Osteoblast (primary cell): ENCODE measurements at regions not wholly inside any gene's neighbourhood (a gene's known extent, or its start where the extent isn't known, plus 50 kb on each side); places are given as distances from the start of the nearest gene placed in this dataset.

Experiments
- DNase-seq: peaks from one replicate; pipeline ENCODE4 v3.0.0; 2011; ENCODE audit warnings: low spot score, mixed read lengths; ENCODE audit not compliant: insufficient read length; ENCODE audit errors: missing footprints
- H2AFZ ChIP-seq: 2 replicates; pipeline ENCODE4 v1.6.0; 2011; ENCODE audit warnings: mild to moderate bottlenecking, low read length
- H3K27ac ChIP-seq: 2 replicates; pipeline ENCODE4 v1.5.1; 2011; ENCODE audit warnings: mild to moderate bottlenecking, low read depth, low read length, moderate library complexity
- H3K27me3 ChIP-seq: 2 replicates; pipeline ENCODE4 v1.6.0; 2012; ENCODE audit warnings: mild to moderate bottlenecking, control low read depth, inconsistent platforms, low read length, moderate library complexity; ENCODE audit not compliant: insufficient read depth
- H3K36me3 ChIP-seq: 2 replicates; pipeline ENCODE4 v1.5.1; 2011; ENCODE audit warnings: mild to moderate bottlenecking, low read length, control low read depth, moderate library complexity; ENCODE audit not compliant: insufficient read depth
- H3K4me1 ChIP-seq: 2 replicates; pipeline ENCODE4 v1.5.1; 2011; ENCODE audit warnings: mild to moderate bottlenecking, low read length, control low read depth, moderate library complexity; ENCODE audit not compliant: insufficient read depth
- H3K4me2 ChIP-seq: 2 replicates; pipeline ENCODE4 v1.6.0; 2011; ENCODE audit warnings: mild to moderate bottlenecking, low read length; ENCODE audit not compliant: insufficient read depth
- H3K4me3 ChIP-seq: fragments of 200-600 bp; sonication (generic); 3 replicates; pipeline ENCODE4 v1.5.1; 2012; ENCODE audit warnings: mild to moderate bottlenecking, low read length, inconsistent platforms; ENCODE audit not compliant: insufficient read depth
- H3K79me2 ChIP-seq: 2 replicates; pipeline ENCODE4 v1.6.0; 2012; ENCODE audit warnings: mild to moderate bottlenecking, low read length, control low read depth, inconsistent platforms; ENCODE audit not compliant: insufficient read depth
- H3K9me3 ChIP-seq: 2 replicates; pipeline ENCODE4 v1.5.1; 2011; ENCODE audit warnings: low read depth, low read length, control low read depth
- H4K20me1 ChIP-seq: 2 replicates; pipeline ENCODE4 v1.6.0; 2012; ENCODE audit warnings: mild to moderate bottlenecking, low read length, control low read depth; ENCODE audit not compliant: insufficient read depth
- TF ChIP-seq, protein P1 (sequence below): IDR thresholded peaks from 2 replicates; pipeline ENCODE4 v1.5.1; 2011; ENCODE audit warnings: mild to moderate bottlenecking, low read depth, low read length, moderate library complexity; ENCODE audit errors: extremely low read depth

- Histone ChIP-seq H3K79me2 (no peaks in the 10 kb centered on the region), H2AFZ (no peak overlapping the region), H3K36me3 (no peaks in the 10 kb centered on the region), H3K4me1 (no peaks in the 10 kb centered on the region), H3K27ac (no peak overlapping the region), H3K4me3 (no peak overlapping the region), H3K4me2 (no peak overlapping the region), H4K20me1 (no peaks in the 10 kb centered on the region), H3K9me3 (no peaks in the 10 kb centered on the region), H3K27me3 (no peaks in the 10 kb centered on the region)
- TF ChIP-seq, protein P1, sequence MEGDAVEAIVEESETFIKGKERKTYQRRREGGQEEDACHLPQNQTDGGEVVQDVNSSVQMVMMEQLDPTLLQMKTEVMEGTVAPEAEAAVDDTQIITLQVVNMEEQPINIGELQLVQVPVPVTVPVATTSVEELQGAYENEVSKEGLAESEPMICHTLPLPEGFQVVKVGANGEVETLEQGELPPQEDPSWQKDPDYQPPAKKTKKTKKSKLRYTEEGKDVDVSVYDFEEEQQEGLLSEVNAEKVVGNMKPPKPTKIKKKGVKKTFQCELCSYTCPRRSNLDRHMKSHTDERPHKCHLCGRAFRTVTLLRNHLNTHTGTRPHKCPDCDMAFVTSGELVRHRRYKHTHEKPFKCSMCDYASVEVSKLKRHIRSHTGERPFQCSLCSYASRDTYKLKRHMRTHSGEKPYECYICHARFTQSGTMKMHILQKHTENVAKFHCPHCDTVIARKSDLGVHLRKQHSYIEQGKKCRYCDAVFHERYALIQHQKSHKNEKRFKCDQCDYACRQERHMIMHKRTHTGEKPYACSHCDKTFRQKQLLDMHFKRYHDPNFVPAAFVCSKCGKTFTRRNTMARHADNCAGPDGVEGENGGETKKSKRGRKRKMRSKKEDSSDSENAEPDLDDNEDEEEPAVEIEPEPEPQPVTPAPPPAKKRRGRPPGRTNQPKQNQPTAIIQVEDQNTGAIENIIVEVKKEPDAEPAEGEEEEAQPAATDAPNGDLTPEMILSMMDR: no peak
- no peak for DNase-seq
These were observed 1053.0 kb upstream of the IGFBP7 start for GRCh38 chr4:58163156-58163555.

- Histone ChIP-seq H3K79me2 (no peaks in the 10 kb centered on the region), H3K36me3 (no peaks in the 10 kb centered on the region), H3K27me3 (no peaks in the 10 kb centered on the region), H3K9me3 (peaks cover 3% of the 10 kb centered on the region), H3K4me2 (no peak overlapping the region), H3K4me3 (no peak overlapping the region), H2AFZ (no peak overlapping the region), H3K4me1 (no peaks in the 10 kb centered on the region), H3K27ac (no peak overlapping the region), H4K20me1 (no peaks in the 10 kb centered on the region)
- TF ChIP-seq, protein P1: no peak
- no peak for DNase-seq
These were observed 1039.4 kb upstream of the IGFBP7 start for GRCh38 chr4:58149404-58150085.

DNA sequence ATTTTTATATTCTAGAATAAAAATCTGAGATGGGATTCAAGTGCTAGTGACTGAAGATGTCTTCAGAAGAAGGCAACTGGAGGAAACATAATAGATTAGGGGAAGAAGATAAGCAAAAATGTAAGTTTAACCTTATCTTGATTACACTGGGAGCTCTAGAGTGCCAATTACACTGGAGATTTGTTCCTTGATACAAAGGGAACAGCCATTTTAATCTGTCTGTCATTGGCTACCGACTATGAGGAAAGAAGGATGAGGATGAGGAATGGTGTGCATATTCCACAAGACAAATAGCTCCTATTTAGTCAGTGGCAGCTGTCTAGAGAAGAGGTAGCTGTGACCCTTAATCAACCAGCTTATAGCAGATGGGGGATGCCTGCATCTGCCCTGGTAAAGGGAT lies 1034.5 kb upstream of the IGFBP7 start:
- TF ChIP-seq, protein P1: no peak
- Histone ChIP-seq H3K4me3 (no peak overlapping the region), H2AFZ (no peak overlapping the region), H3K27me3 (no peaks in the 10 kb centered on the region), H3K36me3 (no peaks in the 10 kb centered on the region), H3K27ac (no peak overlapping the region), H4K20me1 (no peaks in the 10 kb centered on the region), H3K79me2 (no peaks in the 10 kb centered on the region), H3K9me3 (peaks cover 3% of the 10 kb centered on the region), H3K4me2 (no peak overlapping the region), H3K4me1 (no peaks in the 10 kb centered on the region)
- no peak for DNase-seq

- Histone ChIP-seq H3K27ac (no peak overlapping the region), H4K20me1 (no peaks in the 10 kb centered on the region), H2AFZ (no peak overlapping the region), H3K79me2 (no peaks in the 10 kb centered on the region), H3K27me3 (no peaks in the 10 kb centered on the region), H3K4me2 (no peak overlapping the region), H3K4me3 (no peak overlapping the region), H3K9me3 (no peaks in the 10 kb centered on the region), H3K4me1 (no peaks in the 10 kb centered on the region), H3K36me3 (no peaks in the 10 kb centered on the region)
- no peak for DNase-seq
- TF ChIP-seq, protein P1: no peak
These were observed 1028.8 kb upstream of the IGFBP7 start for GRCh38 chr4:58138786-58139668.
